ENCODE measurements at regions not wholly inside any gene's neighbourhood (a gene's known extent, or its start where the extent isn't known, plus 50 kb on each side); places are given as distances from the start of the nearest gene placed in this dataset.

GRCh38 chr9:119986205-119986604 lies 593.8 kb downstream of the CDK5RAP2 start:
- DNase-seq = no peak

- DNase-seq = no peak
These were observed 604.8 kb upstream of the BRINP1 start for GRCh38 chr9:119974026-119974425.

- peak; percentile 22 for DNase-seq
These were observed 599.8 kb upstream of the BRINP1 start for GRCh38 chr9:119968836-119969707.

- DNase-seq = no peak
These were observed 598.8 kb upstream of the BRINP1 start for GRCh38 chr9:119967867-119968535.

GRCh38 chr9:119963798-119964372 lies 594.6 kb upstream of the BRINP1 start:
- no peak for DNase-seq

- no peak for DNase-seq
These were observed 594.1 kb upstream of the BRINP1 start for GRCh38 chr9:119963258-119963797.

- no peak for DNase-seq
These were observed 592.7 kb upstream of the BRINP1 start for GRCh38 chr9:119961774-119962424.

- no peak for DNase-seq
These were observed 590.8 kb upstream of the BRINP1 start for GRCh38 chr9:119959846-119960545.

GRCh38 chr9:119956111-119956510 lies 586.9 kb upstream of the BRINP1 start:
- no peak for DNase-seq

- no peak for DNase-seq
These were observed 586.0 kb upstream of the BRINP1 start for GRCh38 chr9:119955276-119955675.

GRCh38 chr9:119951591-119951990 lies 582.4 kb upstream of the BRINP1 start:
- no peak for DNase-seq

- no peak for DNase-seq
These were observed 581.9 kb upstream of the BRINP1 start for GRCh38 chr9:119951090-119951489.

- DNase-seq = no peak
These were observed 576.5 kb upstream of the BRINP1 start for GRCh38 chr9:119945686-119946085.

- DNase-seq = no peak
These were observed 571.9 kb upstream of the BRINP1 start for GRCh38 chr9:119941091-119941490.

GRCh38 chr9:119938871-119939270 lies 569.6 kb upstream of the BRINP1 start:
- DNase-seq = no peak

- no peak for DNase-seq
These were observed 565.3 kb upstream of the BRINP1 start for GRCh38 chr9:119934497-119934896.

GRCh38 chr9:119933191-119933590 lies 564.0 kb upstream of the BRINP1 start:
- DNase-seq = no peak

GRCh38 chr9:119924736-119925135 lies 555.5 kb upstream of the BRINP1 start:
- no peak for DNase-seq

GRCh38 chr9:119917175-119917574 lies 547.9 kb upstream of the BRINP1 start:
- DNase-seq = no peak

GRCh38 chr9:119907056-119907455 lies 537.8 kb upstream of the BRINP1 start:
- DNase-seq = no peak

GRCh38 chr9:119905724-119906123 lies 536.5 kb upstream of the BRINP1 start:
- DNase-seq = no peak

GRCh38 chr9:119903851-119904250 lies 534.6 kb upstream of the BRINP1 start:
- no peak for DNase-seq

Data from activated CD8-positive, alpha-beta memory T cell treated with anti-CD3 and anti-CD28 coated beads, Interleukin-2, amount 50 U/mL, for 4 hours (primary cell).